HG02943 (cell line): ENCODE measurements at regions not wholly inside any gene's neighbourhood (a gene's known extent, or its start where the extent isn't known, plus 50 kb on each side); places are given as distances from the start of the nearest gene placed in this dataset.

ENCODE experiments used
- ATAC-seq: cut with Tn5 transposase; IDR thresholded peaks from one replicate; pipeline ENCODE4 v1.9.1; 2021; ENCODE audit warnings: mild to moderate bottlenecking, low read depth, moderate library complexity; ENCODE audit not compliant: unreplicated experiment

DNA sequence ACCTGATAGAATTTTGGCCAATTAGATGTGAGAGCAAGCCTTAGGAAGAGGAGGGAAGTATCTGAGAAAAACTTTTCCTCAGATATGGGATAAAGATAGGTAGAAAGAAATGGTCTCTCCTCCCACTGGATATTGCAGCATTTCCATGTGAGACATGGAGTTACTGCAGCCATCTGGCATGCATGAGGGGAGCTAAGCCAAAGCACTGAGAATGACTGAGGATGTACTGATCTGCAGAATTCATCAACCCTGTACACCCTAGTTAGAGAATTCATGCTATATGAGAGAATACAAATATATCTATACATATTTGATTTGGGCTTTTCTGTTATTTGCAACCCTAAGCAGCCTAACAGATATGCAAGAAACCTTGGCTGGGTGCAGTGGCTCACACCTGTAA lies 52.5 kb upstream of the RPL34 start:
- no peak for ATAC-seq

DNA sequence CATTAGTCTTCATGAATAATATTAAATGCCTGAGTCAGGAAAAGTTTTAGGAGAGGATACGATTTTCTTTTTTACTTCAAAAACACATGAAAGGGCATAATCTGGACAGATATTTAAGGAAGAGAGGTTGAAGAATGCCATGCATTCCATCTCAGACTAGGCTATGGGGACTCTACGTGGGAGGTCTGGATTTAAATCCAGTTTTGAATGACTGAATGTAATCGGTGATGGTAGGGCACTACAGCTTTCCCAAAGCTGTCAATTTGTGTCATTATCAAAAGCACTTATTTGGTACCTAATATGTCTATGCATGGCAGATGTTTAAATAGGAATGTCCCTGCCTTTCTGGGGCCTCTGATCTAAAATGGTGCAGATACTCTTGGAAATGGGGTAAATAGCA lies 59.3 kb upstream of the RPL34 start:
- no peak for ATAC-seq

DNA sequence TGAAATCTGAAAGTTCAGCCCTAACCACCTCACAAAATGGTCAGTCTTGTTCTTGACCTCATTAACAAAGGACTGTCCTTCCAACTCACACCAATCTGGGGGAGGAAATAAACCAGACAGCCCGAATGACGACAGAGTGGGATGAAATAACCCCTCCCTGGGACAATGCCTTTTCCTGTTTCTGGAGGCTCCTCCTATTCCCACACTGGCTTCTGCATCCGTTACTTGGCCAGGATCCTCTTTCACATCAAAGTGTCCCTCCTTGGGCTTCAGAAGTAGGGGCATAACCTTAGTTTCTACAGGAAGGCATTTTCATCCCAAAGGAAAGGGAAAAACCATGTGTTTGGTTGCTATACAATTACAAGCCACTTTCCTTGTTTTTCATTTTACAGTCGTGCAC lies 59.8 kb upstream of the RPL34 start:
- ATAC-seq, result no peak

- ATAC-seq, result no peak
Measured at GRCh38 chr4:108559911-108560310, 60.5 kb upstream of the RPL34 start.

GRCh38 chr4:108559068-108559793 lies 61.1 kb upstream of the RPL34 start:
- ATAC-seq, result no peak

DNA sequence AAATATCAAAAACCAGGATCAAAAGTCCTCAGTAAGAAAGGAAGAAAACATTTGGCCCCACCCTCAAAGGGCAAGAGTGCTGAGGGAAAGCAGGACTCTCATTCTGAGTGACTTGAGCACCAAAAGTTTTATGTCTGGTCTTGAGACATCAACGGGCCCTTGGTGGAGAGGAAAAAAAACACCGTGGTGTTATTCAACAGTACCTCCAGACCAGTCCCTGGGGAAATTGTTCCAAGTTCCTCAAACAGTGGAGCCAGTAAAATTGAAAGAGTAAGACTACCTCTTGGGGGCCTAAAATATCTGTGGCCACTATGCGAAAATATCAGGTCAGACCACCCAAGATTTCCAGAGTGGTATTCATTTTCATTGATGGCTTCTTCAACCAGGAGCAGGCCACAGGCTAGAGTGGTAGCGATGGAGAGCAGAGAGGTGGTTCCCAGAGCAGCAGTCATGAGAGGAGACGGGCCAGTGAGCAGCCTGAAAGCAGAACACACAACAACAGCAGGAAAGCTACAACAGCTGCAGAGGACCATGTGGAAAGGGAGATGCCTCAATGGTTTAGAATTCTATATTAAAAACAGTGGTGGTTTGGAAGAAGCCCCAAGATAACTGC lies 63.7 kb upstream of the RPL34 start:
- ATAC-seq, result no peak

GRCh38 chr4:108556166-108556565 lies 64.2 kb upstream of the RPL34 start:
- no peak for ATAC-seq

DNA sequence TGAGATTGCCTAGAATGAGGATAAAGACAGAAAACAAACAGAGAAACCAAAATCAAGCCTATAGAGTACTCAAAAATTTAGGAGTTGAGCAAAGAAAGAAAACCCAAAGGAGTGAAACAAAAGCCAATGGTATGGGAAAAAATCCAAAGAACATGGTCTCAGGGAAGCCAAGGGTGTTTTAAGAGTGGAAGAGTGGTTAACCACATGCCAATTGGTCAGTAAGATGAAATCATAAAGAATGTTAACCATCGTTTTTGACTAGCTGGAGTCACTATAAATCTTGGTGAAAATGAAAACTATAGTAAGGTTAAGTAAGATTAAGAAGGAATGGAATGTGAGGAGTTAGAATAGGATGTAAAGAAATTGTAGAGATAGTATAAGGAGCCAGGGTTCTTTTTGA lies 64.7 kb upstream of the RPL34 start:
- no peak for ATAC-seq

DNA sequence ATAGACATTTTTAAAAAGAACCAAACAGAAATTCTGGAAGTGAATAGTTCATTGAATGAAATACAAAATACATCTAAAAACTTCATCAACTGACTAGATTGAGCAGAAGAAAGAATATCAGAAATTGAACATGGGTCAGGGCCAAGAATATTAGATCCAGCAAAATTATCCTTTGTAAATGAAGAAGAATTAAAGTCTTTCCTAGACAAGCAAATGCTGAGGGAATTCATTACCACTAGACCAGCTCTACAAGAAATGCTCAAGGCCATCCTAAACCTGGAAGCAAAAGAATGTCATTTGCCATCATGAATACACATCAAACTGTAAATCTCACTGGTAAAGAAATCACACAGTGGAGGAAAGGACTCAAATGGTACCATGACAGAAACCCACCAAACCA lies 72.7 kb upstream of the RPL34 start:
- no peak for ATAC-seq

DNA sequence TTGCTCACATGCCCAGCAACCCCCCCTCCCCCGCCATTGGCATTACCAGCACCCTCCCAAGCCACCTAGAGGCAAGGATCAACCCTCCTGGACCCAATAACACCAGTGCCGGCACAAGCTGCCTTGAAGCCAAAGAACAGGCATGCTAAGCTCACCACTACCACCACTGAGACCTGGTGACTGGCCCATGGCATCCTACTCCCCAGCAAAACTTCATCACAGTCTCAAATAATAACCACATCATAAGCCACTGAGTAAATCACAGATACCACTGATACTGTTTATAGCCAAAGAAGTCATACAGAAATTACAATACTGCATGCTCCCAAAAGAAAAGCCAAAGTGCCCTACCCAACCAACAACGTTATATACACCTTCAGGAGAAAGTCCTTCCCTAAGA lies 73.6 kb upstream of the RPL34 start:
- ATAC-seq, result no peak

GRCh38 chr4:108544481-108544880 lies 75.9 kb upstream of the RPL34 start:
- no peak for ATAC-seq

DNA sequence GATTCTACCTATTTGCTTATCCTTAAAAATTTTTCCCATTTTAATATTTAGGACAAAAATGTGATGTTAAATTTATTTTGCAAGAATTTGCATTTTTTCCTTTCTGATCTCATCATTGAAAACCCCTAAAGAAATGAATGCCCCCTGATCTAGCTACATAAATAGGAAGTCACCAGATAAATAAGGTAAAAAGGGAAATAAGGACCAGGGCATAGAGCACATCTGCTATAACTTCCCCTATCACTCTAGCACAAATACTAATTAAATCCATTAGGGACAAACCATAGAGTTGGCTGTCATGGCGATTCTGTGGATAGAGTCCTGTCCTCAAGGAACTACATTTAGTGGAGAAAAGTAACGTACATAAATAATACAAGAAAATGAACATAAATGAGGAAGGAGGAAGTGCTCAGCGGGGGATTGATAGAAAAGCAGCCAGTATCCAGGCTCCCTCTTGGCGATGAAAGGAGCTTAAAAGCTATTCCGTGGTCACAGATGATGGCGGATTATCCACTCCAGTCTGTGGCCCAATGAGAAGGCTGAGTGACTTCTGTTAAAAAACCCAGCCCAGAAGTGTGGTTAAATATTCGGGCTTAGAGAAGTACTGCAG lies 76.9 kb upstream of the RPL34 start:
- no peak for ATAC-seq

DNA sequence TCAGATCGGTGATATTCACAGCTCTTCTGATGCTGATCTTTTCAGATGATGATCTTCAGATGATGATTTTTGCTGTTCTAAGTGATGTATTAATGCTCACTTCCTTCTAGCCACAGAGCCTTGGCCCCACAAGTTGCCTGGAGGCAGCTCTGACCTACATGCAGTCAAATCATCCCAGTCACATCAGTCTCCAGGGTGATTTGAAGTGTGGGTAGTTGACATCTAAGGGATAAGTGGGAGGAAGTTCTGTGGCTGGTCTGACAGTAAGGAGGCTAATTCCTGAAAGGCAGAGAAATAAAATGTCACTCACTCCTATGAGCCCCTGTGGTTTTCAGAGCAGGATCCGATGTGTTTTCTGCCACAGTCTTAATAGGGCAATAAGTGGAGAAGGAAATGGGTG lies 79.8 kb upstream of the RPL34 start:
- no peak for ATAC-seq

DNA sequence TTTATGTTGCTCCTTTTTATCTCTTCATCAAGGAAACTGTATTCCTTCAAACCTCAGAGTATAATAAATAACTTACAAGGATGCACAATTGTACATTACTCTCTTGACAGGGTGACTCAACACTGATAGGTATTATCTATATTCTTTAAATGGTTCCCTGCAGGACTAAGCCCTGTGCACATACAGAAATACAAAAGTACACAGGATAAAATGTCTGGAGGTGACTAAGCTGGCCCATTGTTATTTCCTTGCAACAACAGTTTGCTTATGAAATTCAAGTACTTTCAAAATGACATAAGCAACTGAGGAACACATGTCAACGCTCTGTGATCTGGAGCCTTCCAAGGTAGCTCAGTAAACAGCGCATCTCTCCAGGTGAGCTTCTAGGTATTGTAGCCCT lies 83.8 kb upstream of the RPL34 start:
- no peak for ATAC-seq

- no peak for ATAC-seq
Measured at GRCh38 chr4:108535757-108536156, 84.6 kb upstream of the RPL34 start.

DNA sequence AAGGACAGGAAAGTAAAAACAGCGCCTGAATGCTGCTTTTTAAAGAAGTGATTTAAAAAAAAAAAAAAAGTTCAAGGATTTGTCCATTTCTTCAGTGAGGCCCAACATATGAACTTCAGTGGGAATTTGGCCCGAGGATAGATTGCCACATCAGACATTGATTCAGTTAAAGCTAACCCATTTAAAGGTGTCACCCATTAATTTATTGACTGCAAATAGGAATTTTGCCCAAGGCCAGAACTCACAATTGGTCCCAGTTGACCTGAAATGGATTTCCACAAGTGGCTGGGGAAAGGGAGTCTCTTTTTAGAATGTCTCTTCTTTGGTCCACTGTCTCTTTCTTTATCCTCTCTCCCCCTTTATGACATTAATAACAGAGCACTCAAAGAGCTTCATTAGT lies 86.5 kb upstream of the RPL34 start:
- no peak for ATAC-seq

DNA sequence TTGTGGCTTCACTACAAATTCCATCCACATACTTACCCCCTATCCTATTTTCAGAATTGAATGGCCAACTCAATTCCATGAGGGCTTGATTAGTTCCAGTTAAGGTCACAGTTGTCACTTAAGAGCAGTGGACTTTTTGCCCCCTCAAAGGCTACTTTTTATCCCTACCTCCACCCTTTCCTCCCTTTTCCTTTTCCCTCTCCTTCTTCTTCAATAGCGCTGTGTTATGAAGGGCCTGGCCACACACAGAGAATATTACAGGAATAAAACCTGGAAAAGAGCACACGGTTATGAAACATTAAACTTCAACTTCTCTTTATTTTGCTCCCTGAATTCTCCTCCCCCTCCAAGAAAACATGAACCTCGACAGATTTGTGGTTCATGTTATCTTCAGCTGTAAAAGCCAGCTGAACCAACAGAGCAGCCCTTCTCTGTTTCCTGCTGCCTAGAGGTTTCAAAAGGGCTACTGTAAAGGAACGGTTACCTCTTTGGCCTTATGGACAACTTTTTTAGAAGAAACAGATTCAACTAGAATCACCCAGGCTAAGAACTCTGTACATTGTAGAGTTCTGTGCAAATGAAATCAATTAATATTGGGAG lies 87.0 kb upstream of the RPL34 start:
- no peak for ATAC-seq

GRCh38 chr4:108532738-108533137 lies 87.6 kb upstream of the RPL34 start:
- ATAC-seq, result no peak

GRCh38 chr4:108532187-108532586 lies 88.2 kb upstream of the RPL34 start:
- ATAC-seq, result no peak

- ATAC-seq, result no peak
Measured at GRCh38 chr4:108531461-108531860, 88.9 kb upstream of the RPL34 start.

DNA sequence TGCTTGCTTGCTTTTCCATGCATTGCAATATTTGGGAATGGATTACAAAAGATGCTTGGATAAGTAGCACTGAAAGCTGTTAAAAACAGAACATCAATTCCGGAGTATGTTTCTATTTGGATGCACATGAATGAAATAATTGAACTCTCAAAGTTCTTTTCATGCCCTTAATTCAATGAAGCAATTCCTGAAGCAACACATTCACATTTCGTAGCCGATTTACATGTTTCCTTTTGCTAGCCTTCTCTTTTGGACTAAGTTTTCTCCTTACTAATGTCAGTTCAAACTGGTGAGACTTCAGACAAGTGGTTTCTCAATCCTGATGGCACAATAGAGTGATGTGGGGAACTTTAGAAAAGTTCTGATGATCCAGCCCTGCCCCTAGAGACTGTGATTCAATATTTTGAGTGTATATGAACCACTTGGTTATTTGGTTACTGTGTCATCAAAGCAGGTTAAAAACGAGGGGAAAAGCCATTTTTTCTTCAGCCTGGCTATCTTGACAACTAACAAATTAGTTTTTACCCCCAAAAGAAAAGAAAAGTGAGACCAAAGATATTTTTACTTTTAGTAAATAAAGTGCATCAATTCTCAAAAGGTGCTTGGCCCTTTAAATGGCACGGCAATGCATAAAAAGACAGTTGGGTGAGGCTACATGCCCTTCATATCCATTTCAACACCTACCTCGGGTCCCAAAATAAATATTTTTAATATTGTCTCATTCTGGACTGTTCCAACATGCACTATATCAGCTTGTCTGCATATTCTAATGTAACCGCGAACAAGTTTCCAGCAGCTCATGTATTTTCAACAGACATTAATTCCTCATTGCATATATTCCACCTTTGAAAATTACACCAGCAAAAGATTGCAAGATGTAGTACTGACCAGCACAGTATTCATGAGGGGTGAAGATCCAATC lies 90.1 kb upstream of the RPL34 start:
- ATAC-seq, result no peak
